Activated CD4-positive, alpha-beta T cell treated with anti-CD3 and anti-CD28 coated beads, Interleukin-2, amount 10 ng/mL, durations not matched to agents 24 days and 14 days (primary cell): ENCODE measurements at regions not wholly inside any gene's neighbourhood (a gene's known extent, or its start where the extent isn't known, plus 50 kb on each side); places are given as distances from the start of the nearest gene placed in this dataset.
"Not testable (repeated sequence)": the region's sequence is repeated elsewhere in the genome, so short reads cannot be mapped to it uniquely, and the experiment has no call there.

Experiments
- DNase-seq: peaks from one replicate; pipeline ENCODE4 v3.0.0; 2022
- H3K27ac Mint-ChIP-seq: one replicate; pipeline ENCODE4 v1.8.0; 2022; ENCODE audit warnings: mild to moderate bottlenecking, mixed read lengths
- H3K27me3 Mint-ChIP-seq: one replicate; pipeline ENCODE4 v1.8.0; 2022; ENCODE audit warnings: mixed read lengths
- H3K36me3 Mint-ChIP-seq: one replicate; pipeline ENCODE4 v1.8.0; 2022; ENCODE audit warnings: low read depth, mild to moderate bottlenecking, mixed read lengths
- H3K4me1 Mint-ChIP-seq: one replicate; pipeline ENCODE4 v1.8.0; 2021; ENCODE audit warnings: mixed read lengths
- H3K4me3 Mint-ChIP-seq: one replicate; pipeline ENCODE4 v1.8.0; 2022; ENCODE audit warnings: mild to moderate bottlenecking, moderate library complexity, mixed read lengths
- H3K9me3 Mint-ChIP-seq: one replicate; pipeline ENCODE4 v1.8.0; 2021; ENCODE audit warnings: mixed read lengths
- intact Hi-C: fragments of 100-400 bp; cut with micrococcal nuclease; formaldehyde crosslinking; loops from one replicate; pipeline ENCODE4 v1.15.1; 2023

- no peak overlapping the region for H3K4me3 Mint-ChIP-seq
These were observed 521.7 kb upstream of the AUTS2 start for GRCh38 chr7:69076566-69076965.

GRCh38 chr7:69078997-69079769 lies 519.1 kb upstream of the AUTS2 start:
- H3K27me3 Mint-ChIP-seq = no peaks in the 10 kb centered on the region
- no peak overlapping the region for H3K4me3 Mint-ChIP-seq
- no peaks in the 10 kb centered on the region for H3K4me1 Mint-ChIP-seq
- peaks cover 25% of the 10 kb centered on the region for H3K9me3 Mint-ChIP-seq
- intact Hi-C loops = no loop called here
- H3K36me3 Mint-ChIP-seq = no peaks in the 10 kb centered on the region
- DNase-seq = no peak
- H3K27ac Mint-ChIP-seq = no peak overlapping the region

More at GRCh38 chr7:69076566-69076965, 521.7 kb upstream of the AUTS2 start:
- Mint-ChIP-seq H3K36me3 (no peaks in the 10 kb centered on the region), H3K27me3 (no peaks in the 10 kb centered on the region), H3K9me3 (peaks cover 22% of the 10 kb centered on the region), H3K27ac (no peak overlapping the region), H3K4me1 (no peaks in the 10 kb centered on the region)
- no peak for DNase-seq
- intact Hi-C loops = no loop called here

DNA sequence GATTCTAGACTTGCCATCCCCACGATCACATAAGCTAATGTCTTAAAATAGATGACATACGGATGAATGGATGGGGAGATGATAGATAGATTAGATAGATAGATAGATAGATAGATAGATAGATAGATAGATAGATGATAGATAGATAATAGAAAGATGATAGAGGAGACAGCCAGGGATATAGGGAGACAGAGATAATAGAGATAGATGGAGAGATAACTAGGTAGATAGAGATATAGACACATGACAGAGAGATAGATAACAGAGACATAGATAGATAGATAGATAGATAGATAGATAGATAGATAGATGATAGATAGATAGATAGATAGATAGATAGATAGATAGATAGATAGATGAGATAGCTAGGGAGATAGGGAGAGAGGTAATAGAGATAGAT lies 511.0 kb upstream of the AUTS2 start:
- H3K4me3 Mint-ChIP-seq, H3K27me3 Mint-ChIP-seq, H3K36me3 Mint-ChIP-seq, H3K27ac Mint-ChIP-seq, intact Hi-C loops, DNase-seq, H3K4me1 Mint-ChIP-seq: not testable (repeated sequence)
- H3K9me3 Mint-ChIP-seq = peaks cover 14% of the 10 kb centered on the region

- no peaks in the 10 kb centered on the region for H3K27me3 Mint-ChIP-seq
- no peak overlapping the region for H3K4me3 Mint-ChIP-seq
- H3K4me1 Mint-ChIP-seq = no peaks in the 10 kb centered on the region
- no peak for DNase-seq
- H3K36me3 Mint-ChIP-seq = no peaks in the 10 kb centered on the region
- H3K9me3 Mint-ChIP-seq = peaks cover 14% of the 10 kb centered on the region
- no peak overlapping the region for H3K27ac Mint-ChIP-seq
- intact Hi-C loops = no loop called here
These were observed 510.1 kb upstream of the AUTS2 start for GRCh38 chr7:69088185-69088584.

GRCh38 chr7:69090936-69091335 lies 507.3 kb upstream of the AUTS2 start:
- no peak overlapping the region for H3K4me3 Mint-ChIP-seq
- H3K9me3 Mint-ChIP-seq = peaks cover 17% of the 10 kb centered on the region
- H3K27ac Mint-ChIP-seq = no peak overlapping the region
- intact Hi-C loops = no loop called here
- no peak for DNase-seq
- no peaks in the 10 kb centered on the region for H3K4me1 Mint-ChIP-seq
- H3K36me3 Mint-ChIP-seq = no peaks in the 10 kb centered on the region
- no peaks in the 10 kb centered on the region for H3K27me3 Mint-ChIP-seq

GRCh38 chr7:69091521-69091920 lies 506.8 kb upstream of the AUTS2 start:
- no peaks in the 10 kb centered on the region for H3K27me3 Mint-ChIP-seq
- no peak for DNase-seq
- intact Hi-C loops = no loop called here
- no peaks in the 10 kb centered on the region for H3K4me1 Mint-ChIP-seq
- no peaks in the 10 kb centered on the region for H3K36me3 Mint-ChIP-seq
- peaks cover 17% of the 10 kb centered on the region for H3K9me3 Mint-ChIP-seq
- no peak overlapping the region for H3K27ac Mint-ChIP-seq
- no peak overlapping the region for H3K4me3 Mint-ChIP-seq

- peaks cover 28% of the 10 kb centered on the region for H3K9me3 Mint-ChIP-seq
- no peaks in the 10 kb centered on the region for H3K4me1 Mint-ChIP-seq
- H3K27ac Mint-ChIP-seq = no peak overlapping the region
- DNase-seq = no peak
- H3K4me3 Mint-ChIP-seq = no peak overlapping the region
- intact Hi-C loops = no loop called here
- no peaks in the 10 kb centered on the region for H3K27me3 Mint-ChIP-seq
- no peaks in the 10 kb centered on the region for H3K36me3 Mint-ChIP-seq
These were observed 503.1 kb upstream of the AUTS2 start for GRCh38 chr7:69095127-69095526.

DNA sequence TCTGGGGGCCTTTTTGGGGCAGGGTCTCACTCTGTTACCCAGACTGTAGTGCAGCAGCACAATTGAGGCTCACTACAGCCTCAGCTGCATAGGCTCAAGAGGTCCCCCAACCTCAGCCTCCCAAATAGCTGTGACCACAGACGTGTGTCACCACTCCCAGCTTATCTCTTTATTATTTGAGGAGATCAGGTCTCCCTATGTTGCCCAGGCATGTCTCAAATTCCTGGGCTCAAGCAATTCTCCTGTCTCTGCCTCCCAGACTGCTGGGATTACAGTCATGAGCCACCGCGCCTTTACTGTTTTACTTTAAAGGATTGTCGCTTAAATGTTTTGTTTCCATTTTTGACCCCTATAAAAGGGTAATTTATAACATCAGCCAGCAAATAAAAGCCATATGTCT lies 502.6 kb upstream of the AUTS2 start:
- Mint-ChIP-seq H3K9me3 (peaks cover 25% of the 10 kb centered on the region), H3K4me3 (no peak overlapping the region), H3K4me1 (no peaks in the 10 kb centered on the region), H3K27me3 (no peaks in the 10 kb centered on the region), H3K27ac (no peak overlapping the region), H3K36me3 (no peaks in the 10 kb centered on the region)
- intact Hi-C loops = no loop called here
- no peak for DNase-seq

DNA sequence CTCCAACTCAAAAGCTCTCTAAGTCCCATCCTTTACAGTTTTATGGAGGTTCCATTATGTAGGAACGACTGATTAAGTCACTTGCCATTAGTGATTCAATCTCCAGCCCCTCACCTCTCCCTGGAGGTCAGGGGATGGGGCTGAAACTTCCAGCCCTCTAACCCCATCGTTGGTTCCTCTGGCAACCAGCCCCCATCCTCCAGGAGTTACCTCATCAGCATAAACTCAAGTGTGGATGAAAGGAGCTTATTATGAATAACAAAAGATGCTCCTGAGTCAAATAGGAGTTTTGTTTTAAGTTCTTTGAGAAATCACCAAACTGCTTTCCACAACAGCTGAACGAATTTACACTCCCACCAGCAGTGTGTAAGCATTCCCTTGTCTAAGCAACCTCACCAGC lies 494.3 kb upstream of the AUTS2 start:
- DNase-seq = no peak
- H3K36me3 Mint-ChIP-seq = no peaks in the 10 kb centered on the region
- H3K27ac Mint-ChIP-seq = no peak overlapping the region

GRCh38 chr7:69105092-69105491 lies 493.2 kb upstream of the AUTS2 start:
- H3K4me1 Mint-ChIP-seq = no peaks in the 10 kb centered on the region
- H3K9me3 Mint-ChIP-seq = peaks cover 10% of the 10 kb centered on the region
- no peak for DNase-seq
- no peak overlapping the region for H3K4me3 Mint-ChIP-seq
- no peaks in the 10 kb centered on the region for H3K36me3 Mint-ChIP-seq
- H3K27me3 Mint-ChIP-seq = no peaks in the 10 kb centered on the region
- H3K27ac Mint-ChIP-seq = no peak overlapping the region
- intact Hi-C loops = no loop called here

More for the DNA sequence above, 494.3 kb upstream of the AUTS2 start:
- no peak overlapping the region for H3K4me3 Mint-ChIP-seq
- peaks cover 8% of the 10 kb centered on the region for H3K9me3 Mint-ChIP-seq
- intact Hi-C loops = no loop called here
- H3K27me3 Mint-ChIP-seq = no peaks in the 10 kb centered on the region
- no peaks in the 10 kb centered on the region for H3K4me1 Mint-ChIP-seq

DNA sequence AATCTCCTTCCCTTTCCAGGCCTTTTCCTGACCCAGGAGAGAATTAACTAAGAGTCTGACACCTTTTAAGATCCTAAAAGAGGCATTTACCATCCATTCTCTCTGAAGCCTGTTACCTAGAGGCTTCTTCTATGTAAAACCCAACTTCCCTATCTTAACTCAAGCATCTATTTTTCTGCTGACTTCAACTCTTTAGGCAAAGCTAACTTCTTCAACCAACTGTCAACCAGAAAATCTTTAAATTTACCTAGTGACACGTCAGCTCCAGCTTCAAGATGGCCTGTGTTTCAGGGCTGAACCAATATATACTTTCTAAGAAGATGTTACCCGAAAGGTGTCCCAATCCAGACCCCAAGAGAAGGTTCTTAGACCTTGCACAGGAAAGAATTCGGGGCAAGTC lies 492.3 kb upstream of the AUTS2 start:
- Mint-ChIP-seq H3K36me3 (no peaks in the 10 kb centered on the region), H3K4me1 (no peaks in the 10 kb centered on the region), H3K27me3 (no peaks in the 10 kb centered on the region), H3K27ac (no peak overlapping the region), H3K4me3 (no peak overlapping the region), H3K9me3 (peaks cover 10% of the 10 kb centered on the region)
- DNase-seq = no peak
- intact Hi-C loops = no loop called here

DNA sequence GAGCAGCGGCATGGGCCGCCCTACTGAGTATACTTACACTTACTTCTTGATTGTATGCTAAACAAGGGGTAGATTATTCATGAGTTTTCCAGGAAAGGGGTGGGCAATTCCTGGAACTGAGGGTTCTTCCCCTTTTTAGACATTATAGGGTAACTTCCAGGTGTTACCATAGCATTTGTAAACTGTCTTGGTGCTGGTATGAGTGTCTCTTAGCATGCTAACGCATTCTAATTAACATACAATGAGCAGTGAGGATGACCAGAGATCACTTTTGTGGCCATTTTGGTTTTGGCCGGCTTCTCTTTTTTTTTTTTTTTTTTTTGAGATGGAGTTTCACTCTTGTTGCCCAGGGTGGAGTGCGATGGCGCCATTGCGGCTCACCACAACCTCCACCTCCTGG lies 491.8 kb upstream of the AUTS2 start:
- H3K9me3 Mint-ChIP-seq, intact Hi-C loops, H3K4me3 Mint-ChIP-seq, H3K27me3 Mint-ChIP-seq, H3K4me1 Mint-ChIP-seq, DNase-seq, H3K27ac Mint-ChIP-seq, H3K36me3 Mint-ChIP-seq: not testable (repeated sequence)

GRCh38 chr7:69106946-69107345 lies 491.3 kb upstream of the AUTS2 start:
- H3K36me3 Mint-ChIP-seq, H3K27me3 Mint-ChIP-seq, H3K4me1 Mint-ChIP-seq, DNase-seq, H3K9me3 Mint-ChIP-seq, H3K4me3 Mint-ChIP-seq, H3K27ac Mint-ChIP-seq, intact Hi-C loops: not testable (repeated sequence)

DNA sequence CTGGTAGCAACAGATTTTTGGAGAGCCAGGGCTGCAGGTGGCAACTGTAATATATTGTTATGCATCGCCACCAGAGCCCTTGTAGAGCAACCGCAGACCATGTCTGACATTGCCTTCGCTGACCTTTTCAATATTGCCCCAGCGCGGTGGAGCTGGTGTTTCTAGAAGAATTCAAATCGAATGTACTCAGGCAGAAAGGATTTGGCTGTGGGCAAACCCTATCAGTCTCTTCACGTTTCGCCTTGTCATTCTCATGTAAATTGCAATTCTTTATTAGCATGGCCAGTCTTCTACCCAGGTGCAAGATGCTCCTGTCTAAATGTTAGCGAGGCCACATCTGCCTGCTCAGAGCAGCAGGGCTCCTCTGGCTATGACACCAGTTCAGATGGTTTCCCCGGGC lies 490.2 kb upstream of the AUTS2 start:
- intact Hi-C loops = no loop called here
- H3K9me3 Mint-ChIP-seq = peaks cover 16% of the 10 kb centered on the region
- DNase-seq = no peak
- no peaks in the 10 kb centered on the region for H3K4me1 Mint-ChIP-seq
- no peak overlapping the region for H3K27ac Mint-ChIP-seq
- no peaks in the 10 kb centered on the region for H3K27me3 Mint-ChIP-seq
- H3K36me3 Mint-ChIP-seq = no peaks in the 10 kb centered on the region
- H3K4me3 Mint-ChIP-seq = no peak overlapping the region

GRCh38 chr7:69109246-69109645 lies 489.0 kb upstream of the AUTS2 start:
- H3K27ac Mint-ChIP-seq = no peak overlapping the region
- no peak for DNase-seq
- H3K27me3 Mint-ChIP-seq = no peaks in the 10 kb centered on the region
- no peak overlapping the region for H3K4me3 Mint-ChIP-seq
- peaks cover 19% of the 10 kb centered on the region for H3K9me3 Mint-ChIP-seq
- intact Hi-C loops = no loop called here
- no peaks in the 10 kb centered on the region for H3K4me1 Mint-ChIP-seq
- no peaks in the 10 kb centered on the region for H3K36me3 Mint-ChIP-seq
